Activated CD4-positive, alpha-beta T cell treated with anti-CD3 and anti-CD28 coated beads, Interleukin-2, amount 10 ng/mL, durations not matched to agents 7 days and 5 days (primary cell): ENCODE measurements at regions not wholly inside any gene's neighbourhood (a gene's known extent, or its start where the extent isn't known, plus 50 kb on each side); places are given as distances from the start of the nearest gene placed in this dataset.

Source experiments
- CTCF ChIA-PET: fragments of 350-600 bp; sonication (Branson Sonifier 250); formaldehyde crosslinking; loops from one replicate; lab custom pipeline; 2021; ENCODE audit warnings: antibody characterized with exemption; lab: Charles Lee
- POLR2A ChIA-PET: fragments of 350-600 bp; sonication (Branson Sonifier 250); formaldehyde crosslinking; loops from one replicate; lab custom pipeline; 2021; ENCODE audit warnings: antibody characterized with exemption; lab: Charles Lee
- DNase-seq: peaks from one replicate; pipeline ENCODE4 v3.0.0-alpha.2; 2020
- H3K27ac Mint-ChIP-seq: one replicate; pipeline ENCODE4 v1.8.0; 2021; ENCODE audit warnings: mild to moderate bottlenecking, moderate library complexity, mixed read lengths
- H3K27me3 Mint-ChIP-seq: one replicate; pipeline ENCODE4 v1.8.0; 2021; ENCODE audit warnings: mixed read lengths
- H3K36me3 Mint-ChIP-seq: one replicate; pipeline ENCODE4 v1.8.0; 2021; ENCODE audit warnings: low read depth, mixed read lengths
- H3K4me1 Mint-ChIP-seq: one replicate; pipeline ENCODE4 v1.8.0; 2021; ENCODE audit warnings: mixed read lengths
- H3K4me3 Mint-ChIP-seq: one replicate; pipeline ENCODE4 v1.8.0; 2021; ENCODE audit warnings: mild to moderate bottlenecking, moderate library complexity, mixed read lengths
- H3K9me3 Mint-ChIP-seq: one replicate; pipeline ENCODE4 v1.8.0; 2021; ENCODE audit warnings: mixed read lengths

- H3K27me3 Mint-ChIP-seq, result no peaks in the 10 kb centered on the region
- POLR2A ChIA-PET, result no interaction called here
- H3K9me3 Mint-ChIP-seq, result peaks cover 16% of the 10 kb centered on the region
- no peak overlapping the region for H3K27ac Mint-ChIP-seq
- H3K4me3 Mint-ChIP-seq, result no peak overlapping the region
- no peak for DNase-seq
- H3K36me3 Mint-ChIP-seq, result peaks cover 9% of the 10 kb centered on the region
- CTCF ChIA-PET, result interaction anchor here (0.7 to 0.9 kb wide), 2 partner anchors 20 to 321 kb away, joined by 3 read pairs; no protein-coding TSS in a partner anchor
- H3K4me1 Mint-ChIP-seq, result peaks cover 14% of the 10 kb centered on the region
Observed at GRCh38 chr4:184575306-184575705, 73.9 kb downstream of the CASP3 start.

DNA sequence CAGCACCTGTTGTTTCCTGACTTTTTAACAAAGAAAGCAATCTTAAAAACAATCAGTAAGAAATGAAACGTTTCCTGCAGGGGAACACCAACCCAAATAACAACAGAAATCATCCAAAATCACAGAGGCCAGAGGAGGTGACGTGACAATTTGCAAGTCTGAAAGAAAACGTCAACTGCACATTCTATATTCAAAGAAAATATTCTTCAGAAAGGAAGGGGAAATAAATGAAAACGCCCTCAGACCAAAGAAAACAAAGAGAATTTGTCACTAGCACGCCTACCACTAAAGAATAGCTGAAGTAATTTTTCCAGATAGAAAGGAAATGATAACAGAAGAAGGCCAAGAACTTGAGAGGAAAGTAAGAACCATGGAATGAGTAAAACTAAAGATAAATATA, 74.4 kb downstream of the CASP3 start:
- DNase-seq, result peak; percentile 20
- Mint-ChIP-seq H3K4me1 (peaks cover 14% of the 10 kb centered on the region), H3K27me3 (no peaks in the 10 kb centered on the region), H3K9me3 (peaks cover 12% of the 10 kb centered on the region), H3K36me3 (peaks cover 9% of the 10 kb centered on the region), H3K4me3 (no peak overlapping the region), H3K27ac (peak overlapping the region; percentile 48)
- ChIA-PET POLR2A (no interaction called here), CTCF (interaction anchor here (0.7 to 0.9 kb wide), 2 partner anchors 20 to 321 kb away, joined by 3 read pairs; no protein-coding TSS in a partner anchor)

DNA sequence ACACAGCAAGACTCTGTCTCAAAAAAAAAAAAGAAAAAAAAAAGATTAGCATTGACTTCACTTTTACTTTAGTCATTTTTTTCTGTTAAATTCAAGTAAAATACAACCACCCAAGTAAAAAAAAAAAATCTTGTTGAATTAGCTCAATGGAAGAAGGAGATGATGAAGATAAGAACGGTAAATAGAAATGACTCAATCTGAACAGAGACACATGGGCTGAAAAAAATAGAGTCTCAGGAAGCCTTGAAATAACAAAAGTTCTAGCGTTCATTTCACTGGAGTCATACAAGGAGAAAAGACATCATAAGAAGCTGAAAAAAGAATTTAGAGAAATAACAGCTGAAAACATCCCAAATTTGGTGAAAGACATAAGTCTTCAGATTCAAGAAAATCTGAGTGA, 75.5 kb downstream of the CASP3 start:
- POLR2A ChIA-PET, result interaction anchor here (0.6 to 0.7 kb wide), 2 partner anchors 59 to 161 kb away, joined by 4 to 5 read pairs; no protein-coding TSS in a partner anchor
- no peak for DNase-seq
- H3K4me3 Mint-ChIP-seq, result no peak overlapping the region
- no peak overlapping the region for H3K27ac Mint-ChIP-seq
- peaks cover 16% of the 10 kb centered on the region for H3K4me1 Mint-ChIP-seq
- CTCF ChIA-PET, result interaction anchor here (0.7 to 1.9 kb wide), 3 partner anchors 28 to 310 kb away, joined by 3 to 8 read pairs (median 3); no protein-coding TSS in a partner anchor
- no peaks in the 10 kb centered on the region for H3K27me3 Mint-ChIP-seq
- peaks cover 8% of the 10 kb centered on the region for H3K9me3 Mint-ChIP-seq
- H3K36me3 Mint-ChIP-seq, result peaks cover 5% of the 10 kb centered on the region

- peaks cover 6% of the 10 kb centered on the region for H3K4me1 Mint-ChIP-seq
- no peak overlapping the region for H3K27ac Mint-ChIP-seq
- H3K4me3 Mint-ChIP-seq, result no peak overlapping the region
- ChIA-PET CTCF (no interaction called here), POLR2A (no interaction called here)
- peaks cover 15% of the 10 kb centered on the region for H3K9me3 Mint-ChIP-seq
- H3K27me3 Mint-ChIP-seq, result no peaks in the 10 kb centered on the region
- DNase-seq, result no peak
- H3K36me3 Mint-ChIP-seq, result peaks cover 3% of the 10 kb centered on the region
Observed at GRCh38 chr4:184568770-184569169, 80.5 kb downstream of the CASP3 start.

DNA sequence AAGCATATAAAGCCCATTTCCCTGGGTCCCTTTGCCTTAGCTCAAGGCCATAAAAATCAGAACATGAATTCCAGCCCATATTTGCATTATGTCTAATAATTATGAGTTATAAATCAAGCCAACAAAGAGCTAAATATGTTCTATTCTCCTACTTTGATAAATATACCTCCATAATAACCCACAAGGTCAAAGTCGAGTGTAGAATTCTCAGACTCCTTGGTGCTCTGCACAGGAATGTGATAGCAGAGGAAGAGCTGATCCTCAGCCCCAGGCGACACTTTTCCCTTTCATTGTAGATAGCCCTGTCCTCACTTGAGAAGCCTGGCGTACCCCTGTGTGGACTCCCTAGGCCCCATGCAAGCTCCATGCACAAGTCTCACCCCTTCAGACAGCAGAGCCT, 85.6 kb downstream of the CASP3 start:
- Mint-ChIP-seq H3K36me3 (no peaks in the 10 kb centered on the region), H3K4me3 (no peak overlapping the region), H3K27me3 (no peaks in the 10 kb centered on the region), H3K27ac (no peak overlapping the region), H3K4me1 (peaks cover 8% of the 10 kb centered on the region), H3K9me3 (peaks cover 8% of the 10 kb centered on the region)
- DNase-seq, result no peak
- ChIA-PET CTCF (interaction anchor here (0.6 to 1.2 kb wide), 2 partner anchors 8 to 300 kb away, joined by 3 to 6 read pairs; no protein-coding TSS in a partner anchor), POLR2A (no interaction called here)

DNA sequence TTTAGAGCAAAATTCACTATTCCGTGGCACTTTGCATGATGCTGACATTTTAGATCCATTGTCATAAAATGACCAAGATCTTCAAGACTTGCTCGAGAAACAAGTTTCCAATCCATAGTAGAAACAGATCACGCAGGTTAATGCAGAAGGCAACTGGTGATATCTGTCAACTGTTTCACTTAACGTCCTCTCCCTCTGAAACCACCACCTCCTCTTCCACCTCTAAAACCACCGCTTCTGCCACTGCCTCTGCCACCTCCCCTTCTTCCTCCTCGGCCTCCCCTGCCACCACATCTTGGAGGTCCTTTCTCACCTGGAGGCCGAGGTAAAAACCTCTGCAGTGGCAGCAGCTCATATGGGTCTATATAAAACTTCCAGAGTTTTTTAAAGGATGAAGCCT, 84.6 kb upstream of the IRF2 start:
- Mint-ChIP-seq H3K4me3 (no peak overlapping the region), H3K9me3 (no peaks in the 10 kb centered on the region), H3K4me1 (peaks cover 6% of the 10 kb centered on the region), H3K36me3 (no peaks in the 10 kb centered on the region), H3K27me3 (no peaks in the 10 kb centered on the region), H3K27ac (no peak overlapping the region)
- ChIA-PET POLR2A (no interaction called here), CTCF (interaction anchor here (1.5 kb wide), 1 partner anchor 8 kb away, joined by 3 read pairs; no protein-coding TSS in a partner anchor)
- no peak for DNase-seq

- Mint-ChIP-seq H3K27me3 (peaks cover 5% of the 10 kb centered on the region), H3K4me3 (no peak overlapping the region), H3K4me1 (peaks cover 2% of the 10 kb centered on the region), H3K36me3 (no peaks in the 10 kb centered on the region), H3K9me3 (no peaks in the 10 kb centered on the region), H3K27ac (no peak overlapping the region)
- DNase-seq, result no peak
- POLR2A ChIA-PET, result no interaction called here
- CTCF ChIA-PET, result interaction anchor here (1.4 kb wide), 1 partner anchor 8 kb away, joined by 4 read pairs; no protein-coding TSS in a partner anchor
Observed at GRCh38 chr4:184553891-184554290, 79.5 kb upstream of the IRF2 start.

- DNase-seq, result no peak
- Mint-ChIP-seq H3K27ac (no peak overlapping the region), H3K36me3 (no peaks in the 10 kb centered on the region), H3K4me3 (no peak overlapping the region), H3K4me1 (peaks cover 14% of the 10 kb centered on the region), H3K27me3 (peaks cover 5% of the 10 kb centered on the region), H3K9me3 (no peaks in the 10 kb centered on the region)
- ChIA-PET POLR2A (no interaction called here), CTCF (interaction anchor here (0.6 to 2.6 kb wide), 7 partner anchors 11 to 313 kb away, joined by 3 to 8 read pairs (median 3); no protein-coding TSS in a partner anchor)
Observed at GRCh38 chr4:184550476-184550875, 76.1 kb upstream of the IRF2 start.

DNA sequence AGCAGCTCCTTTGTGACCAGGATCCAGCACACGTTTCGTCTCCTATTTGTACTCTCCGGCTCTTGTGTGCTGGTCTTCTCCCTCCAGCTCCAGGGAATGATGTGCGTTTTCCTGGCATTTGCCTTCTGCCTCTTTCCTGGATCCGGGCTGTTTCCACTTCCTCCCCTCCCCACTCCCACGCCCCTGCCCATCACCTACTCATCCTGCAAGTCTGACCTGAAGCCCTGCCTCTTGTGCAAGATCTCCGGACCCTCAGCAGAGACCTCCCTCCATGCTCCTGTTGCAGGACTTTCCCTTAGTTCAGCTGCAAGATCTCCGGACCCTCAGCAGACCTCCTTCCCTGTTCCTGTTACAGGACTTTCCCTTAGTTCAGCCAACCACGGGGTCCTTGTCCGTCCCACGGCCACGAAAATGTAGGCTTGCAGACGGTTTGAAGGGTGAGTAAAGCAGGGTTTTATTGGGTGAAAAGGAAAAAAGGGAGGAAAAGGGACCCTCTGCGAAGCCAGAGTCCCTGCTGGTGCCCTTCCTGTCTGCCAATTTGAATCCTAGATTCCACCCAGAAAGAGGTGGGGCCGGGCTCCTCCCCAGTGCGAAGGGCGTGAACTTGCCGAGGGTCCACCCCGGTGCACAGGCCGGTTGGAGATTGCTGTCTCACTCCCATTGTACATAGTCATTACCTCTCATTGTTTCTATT, 74.4 kb upstream of the IRF2 start:
- Mint-ChIP-seq H3K9me3 (no peaks in the 10 kb centered on the region), H3K27ac (no peak overlapping the region), H3K27me3 (peaks cover 5% of the 10 kb centered on the region), H3K36me3 (no peaks in the 10 kb centered on the region), H3K4me3 (no peak overlapping the region), H3K4me1 (peaks cover 14% of the 10 kb centered on the region)
- DNase-seq, result no peak
- POLR2A ChIA-PET, result no interaction called here
- CTCF ChIA-PET, result interaction anchor here (0.7 to 3.2 kb wide), 4 partner anchors 11 to 284 kb away, joined by 3 to 10 read pairs (median 6); no protein-coding TSS in a partner anchor

GRCh38 chr4:184548316-184548647, 73.9 kb upstream of the IRF2 start:
- no peak for DNase-seq
- H3K4me3 Mint-ChIP-seq, result no peak overlapping the region
- CTCF ChIA-PET, result interaction anchor here (0.7 to 3.2 kb wide), 3 partner anchors 11 to 284 kb away, joined by 3 to 10 read pairs (median 3); no protein-coding TSS in a partner anchor
- POLR2A ChIA-PET, result no interaction called here
- no peak overlapping the region for H3K27ac Mint-ChIP-seq
- H3K9me3 Mint-ChIP-seq, result no peaks in the 10 kb centered on the region
- peaks cover 5% of the 10 kb centered on the region for H3K27me3 Mint-ChIP-seq
- H3K36me3 Mint-ChIP-seq, result no peaks in the 10 kb centered on the region
- peaks cover 14% of the 10 kb centered on the region for H3K4me1 Mint-ChIP-seq

GRCh38 chr4:184544788-184545409, 70.5 kb upstream of the IRF2 start:
- no peaks in the 10 kb centered on the region for H3K27me3 Mint-ChIP-seq
- H3K4me3 Mint-ChIP-seq, result no peak overlapping the region
- ChIA-PET CTCF (interaction anchor here (0.5 to 0.6 kb wide), 2 partner anchors 28 to 222 kb away, joined by 3 read pairs; no protein-coding TSS in a partner anchor), POLR2A (no interaction called here)
- no peak overlapping the region for H3K27ac Mint-ChIP-seq
- no peak for DNase-seq
- H3K9me3 Mint-ChIP-seq, result no peaks in the 10 kb centered on the region
- H3K36me3 Mint-ChIP-seq, result no peaks in the 10 kb centered on the region
- H3K4me1 Mint-ChIP-seq, result peaks cover 15% of the 10 kb centered on the region

DNA sequence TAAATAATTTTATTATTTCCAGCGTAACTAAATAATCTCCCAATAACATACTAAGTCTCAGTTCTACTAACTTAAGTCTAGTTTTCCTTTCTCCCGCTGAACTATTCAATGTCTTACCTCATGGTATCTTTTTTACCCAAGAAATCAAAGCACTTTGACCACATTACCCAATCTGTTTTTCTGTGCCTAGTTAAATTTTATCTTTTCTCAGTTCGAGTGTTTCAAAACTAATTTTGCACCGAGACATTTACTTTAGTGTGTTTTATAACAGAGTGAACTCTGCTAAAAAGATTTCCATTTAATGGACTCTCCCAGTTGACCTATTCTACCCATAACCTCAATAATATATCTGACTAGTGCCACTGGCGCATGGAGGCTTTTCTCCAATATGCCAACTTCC, 67.6 kb upstream of the IRF2 start:
- no peak overlapping the region for H3K27ac Mint-ChIP-seq
- DNase-seq, result no peak
- H3K36me3 Mint-ChIP-seq, result no peaks in the 10 kb centered on the region
- H3K4me3 Mint-ChIP-seq, result no peak overlapping the region
- H3K4me1 Mint-ChIP-seq, result peaks cover 12% of the 10 kb centered on the region
- POLR2A ChIA-PET, result no interaction called here
- no peaks in the 10 kb centered on the region for H3K9me3 Mint-ChIP-seq
- no peaks in the 10 kb centered on the region for H3K27me3 Mint-ChIP-seq
- CTCF ChIA-PET, result interaction anchor here (0.6 to 0.8 kb wide), 2 partner anchors 10 to 777 kb away, joined by 3 to 4 read pairs; no protein-coding TSS in a partner anchor

- Mint-ChIP-seq H3K4me3 (no peak overlapping the region), H3K4me1 (peaks cover 27% of the 10 kb centered on the region), H3K9me3 (no peaks in the 10 kb centered on the region), H3K36me3 (no peaks in the 10 kb centered on the region), H3K27me3 (no peaks in the 10 kb centered on the region), H3K27ac (no peak overlapping the region)
- no peak for DNase-seq
- ChIA-PET CTCF (interaction anchor here (1.1 to 2.6 kb wide), 2 partner anchors 134 to 277 kb away, joined by 3 to 10 read pairs; no protein-coding TSS in a partner anchor), POLR2A (no interaction called here)
Observed at GRCh38 chr4:184540307-184540706, 66.0 kb upstream of the IRF2 start.
